ENCODE measurements at regions not wholly inside any gene's neighbourhood (a gene's known extent, or its start where the extent isn't known, plus 50 kb on each side); places are given as distances from the start of the nearest gene placed in this dataset.

DNA sequence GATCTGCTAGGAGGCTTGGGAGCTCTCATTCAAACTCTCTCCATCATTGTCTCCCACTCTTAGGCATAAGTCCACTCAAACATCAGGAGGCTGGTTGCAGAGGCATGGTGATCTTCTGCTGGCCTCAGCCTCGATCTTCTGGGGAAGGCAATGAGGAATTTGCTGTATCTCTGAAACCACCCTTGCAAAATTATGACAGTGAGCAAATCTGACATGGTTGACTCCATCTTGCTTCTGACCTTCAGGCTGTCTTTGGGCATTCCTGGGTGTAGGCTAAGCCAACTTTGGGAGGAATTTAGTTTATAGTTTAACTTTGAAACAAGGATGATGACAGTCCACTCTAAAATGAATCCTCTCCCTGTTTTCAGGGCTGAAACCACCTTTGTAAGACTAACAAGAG is 84.1 kb upstream of the ABCC4 start:
- no peaks in the 10 kb centered on the region for H3K36me3 ChIP-seq (ENCODE audit: control insufficient read depth in 2 of 2, extremely low read depth in 1 of 2, insufficient read depth in 1 of 2, low read length in 1 of 2)
- Mint-ChIP-seq H3K4me3 (no peak overlapping the region), H3K4me1 (peaks cover 0 to 4% (median 2%) of the 10 kb centered on the region in 3 donors), H3K9me3 (no peaks in the 10 kb centered on the region), H3K27me3 (peaks cover 11 to 13% of the 10 kb centered on the region in 2 donors), H3K36me3 (no peaks in the 10 kb centered on the region), H3K27ac (no peak overlapping the region)
- ChIA-PET POLR2A (no interaction called here), CTCF (no interaction called here)
- no peaks in the 10 kb centered on the region for H3K9me3 ChIP-seq
- DNase-seq (no peak), ATAC-seq (replicated peaks in 1 of 4) (no peak)
- no peaks in the 10 kb centered on the region for H3K27me3 ChIP-seq (replicated peaks in 1 of 2; ENCODE audit: control insufficient read depth in 2 of 2, extremely low read depth in 1 of 2, insufficient read depth in 2 of 2, low read length in 1 of 2)
- H3K27ac ChIP-seq (ENCODE audit: low read length), result no peak overlapping the region
- no CpG with 5 or more reads among the region's 1 CpG for WGBS (ENCODE audit: insufficient coverage)
- H3K4me1 ChIP-seq (ENCODE audit: control insufficient read depth in 1 of 2, extremely low read depth in 1 of 2, insufficient read depth in 2 of 2, low read length in 2 of 2), result peaks cover 0 to 6% of the 10 kb centered on the region in 2 experiments
- no peak overlapping the region for H3K4me3 ChIP-seq (ENCODE audit: control insufficient read depth in 1 of 2, extremely low read depth in 1 of 2, low read length in 1 of 2)

DNA sequence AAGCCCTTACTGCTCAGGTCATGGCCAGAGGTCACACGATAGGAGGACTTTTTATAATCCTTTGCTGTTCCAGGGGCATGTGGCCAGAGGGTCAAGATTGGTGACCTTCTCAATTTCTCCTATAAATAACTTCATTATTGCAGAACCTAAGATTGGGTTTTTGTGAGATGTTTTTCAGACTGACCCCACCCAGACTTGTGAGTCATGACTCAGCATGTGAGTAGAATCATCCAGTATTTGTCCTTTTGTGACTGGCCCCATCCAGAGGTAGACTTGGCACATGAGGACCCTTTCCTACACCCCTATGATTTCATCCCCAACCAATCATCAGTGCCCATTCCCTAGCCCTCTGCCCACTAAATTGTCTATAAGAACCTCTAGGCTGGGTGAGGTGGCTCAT is 84.5 kb upstream of the ABCC4 start:
- Mint-ChIP-seq H3K27me3 (peaks cover 16 to 18% of the 10 kb centered on the region in 2 donors), H3K27ac (no peak overlapping the region), H3K36me3 (no peaks in the 10 kb centered on the region), H3K4me1 (peaks cover 0 to under 1% (median 0%) of the 10 kb centered on the region in 3 donors), H3K9me3 (no peaks in the 10 kb centered on the region), H3K4me3 (no peak overlapping the region)
- no peaks in the 10 kb centered on the region for H3K27me3 ChIP-seq (replicated peaks in 1 of 2; ENCODE audit: control insufficient read depth in 2 of 2, extremely low read depth in 1 of 2, insufficient read depth in 2 of 2, low read length in 1 of 2)
- H3K4me3 ChIP-seq (ENCODE audit: control insufficient read depth in 1 of 2, extremely low read depth in 1 of 2, low read length in 1 of 2), result no peak overlapping the region
- POLR2A ChIA-PET, result no interaction called here
- H3K9me3 ChIP-seq, result no peaks in the 10 kb centered on the region
- no peak overlapping the region for H3K27ac ChIP-seq (ENCODE audit: low read length)
- peaks cover 0 to 2% of the 10 kb centered on the region in 2 experiments for H3K4me1 ChIP-seq (ENCODE audit: control insufficient read depth in 1 of 2, extremely low read depth in 1 of 2, insufficient read depth in 2 of 2, low read length in 2 of 2)
- no peaks in the 10 kb centered on the region for H3K36me3 ChIP-seq (ENCODE audit: control insufficient read depth in 2 of 2, extremely low read depth in 1 of 2, insufficient read depth in 1 of 2, low read length in 1 of 2)
- WGBS (ENCODE audit: insufficient coverage), result no CpG with 5 or more reads among the region's 1 CpG
- DNase-seq (no peak), ATAC-seq (replicated peaks in 1 of 4) (no peak)
- CTCF ChIA-PET, result no interaction called here

DNA sequence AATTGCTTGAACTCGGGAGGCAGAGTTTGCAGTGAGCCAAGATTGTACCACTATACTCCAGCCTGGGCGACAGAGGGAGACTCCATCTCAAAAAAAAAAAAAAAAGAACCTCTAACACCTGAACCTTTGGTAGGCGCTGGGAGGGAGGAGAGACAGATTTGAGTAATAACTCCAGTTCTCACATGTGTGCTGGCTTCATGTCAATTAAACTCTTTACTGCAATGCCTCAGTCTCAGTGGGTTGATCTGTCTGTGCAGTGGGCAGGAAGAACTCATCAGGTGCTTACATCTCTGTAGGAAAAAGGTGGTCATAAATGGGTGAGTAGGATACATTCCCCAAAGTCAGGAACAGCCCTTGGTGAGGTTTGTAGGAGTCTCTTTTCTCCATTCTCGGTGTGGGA is 85.1 kb upstream of the ABCC4 start:
- H3K9me3 ChIP-seq, result no peaks in the 10 kb centered on the region
- CTCF ChIA-PET, result no interaction called here
- DNase-seq, result no peak
- Mint-ChIP-seq H3K9me3 (no peaks in the 10 kb centered on the region), H3K27me3 (peaks cover 18 to 20% of the 10 kb centered on the region in 2 donors), H3K36me3 (no peaks in the 10 kb centered on the region), H3K4me3 (no peak overlapping the region), H3K4me1 (no peaks in the 10 kb centered on the region), H3K27ac (no peak overlapping the region)
- no peak overlapping the region for H3K4me3 ChIP-seq (ENCODE audit: control insufficient read depth in 1 of 2, extremely low read depth in 1 of 2, low read length in 1 of 2)
- no peak overlapping the region for H3K27ac ChIP-seq (ENCODE audit: low read length)
- no peaks in the 10 kb centered on the region for H3K36me3 ChIP-seq (ENCODE audit: control insufficient read depth in 2 of 2, extremely low read depth in 1 of 2, insufficient read depth in 1 of 2, low read length in 1 of 2)
- ATAC-seq (replicated peaks in 1 of 4), result no peak
- POLR2A ChIA-PET, result no interaction called here
- H3K4me1 ChIP-seq (ENCODE audit: control insufficient read depth in 1 of 2, extremely low read depth in 1 of 2, insufficient read depth in 2 of 2, low read length in 2 of 2), result no peaks in the 10 kb centered on the region
- H3K27me3 ChIP-seq (replicated peaks in 1 of 2; ENCODE audit: control insufficient read depth in 2 of 2, extremely low read depth in 1 of 2, insufficient read depth in 2 of 2, low read length in 1 of 2), result no peaks in the 10 kb centered on the region
- no CpG with 5 or more reads among the region's 4 CpGs for WGBS (ENCODE audit: insufficient coverage)

DNA sequence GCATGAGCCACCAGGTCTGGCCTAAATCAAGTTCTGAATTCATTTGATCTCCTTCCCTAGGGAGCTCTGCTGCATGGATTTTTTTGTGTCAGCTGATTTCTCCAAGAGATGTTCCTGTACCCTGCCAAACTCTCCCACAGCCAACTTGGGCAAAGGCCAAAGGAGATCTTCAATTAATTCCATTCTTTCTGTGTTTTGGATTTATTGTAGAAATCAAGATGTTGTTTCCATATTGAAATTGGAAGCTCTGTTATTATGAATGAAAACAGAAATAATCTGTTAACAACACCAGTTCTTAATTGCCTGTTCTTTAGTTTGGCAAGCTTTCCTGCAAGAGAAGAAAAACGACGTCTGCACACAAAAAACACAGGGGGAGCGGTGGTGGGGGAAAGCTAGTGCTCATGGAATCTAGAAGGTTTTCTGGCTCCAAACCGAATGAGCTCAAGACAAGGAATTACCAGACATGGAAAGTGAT is 86.5 kb upstream of the ABCC4 start:
- ChIA-PET CTCF (interaction anchor here in 1 of 2 donors (1.0 to 2.7 kb wide), 3 partner anchors 17 to 199 kb away, joined by 3 to 7 read pairs (median 7); no protein-coding TSS in a partner anchor), POLR2A (interaction anchor here in 1 of 2 donors (0.6 kb wide), 1 partner anchor 411 kb away, joined by 4 read pairs; no protein-coding TSS in a partner anchor)
- H3K4me3 Mint-ChIP-seq, result no peak overlapping the region
- no peak overlapping the region for H3K4me3 ChIP-seq (ENCODE audit: control insufficient read depth in 1 of 2, extremely low read depth in 1 of 2, low read length in 1 of 2)
- no peaks in the 10 kb centered on the region for H3K4me1 Mint-ChIP-seq
- H3K27me3 ChIP-seq (replicated peaks in 1 of 2; ENCODE audit: control insufficient read depth in 2 of 2, extremely low read depth in 1 of 2, insufficient read depth in 2 of 2, low read length in 1 of 2), result no peaks in the 10 kb centered on the region
- H3K27ac ChIP-seq (ENCODE audit: low read length), result no peak overlapping the region
- DNase-seq, result no peak
- H3K9me3 Mint-ChIP-seq, result no peaks in the 10 kb centered on the region
- ATAC-seq (replicated peaks in 1 of 4), result no peak
- H3K27me3 Mint-ChIP-seq, result peaks cover 24% of the 10 kb centered on the region in 2 donors
- no peaks in the 10 kb centered on the region for H3K36me3 ChIP-seq (ENCODE audit: control insufficient read depth in 2 of 2, extremely low read depth in 1 of 2, insufficient read depth in 1 of 2, low read length in 1 of 2)
- H3K4me1 ChIP-seq (ENCODE audit: control insufficient read depth in 1 of 2, extremely low read depth in 1 of 2, insufficient read depth in 2 of 2, low read length in 2 of 2), result no peaks in the 10 kb centered on the region
- H3K27ac Mint-ChIP-seq, result no peak overlapping the region
- WGBS (ENCODE audit: insufficient coverage), result no CpG with 5 or more reads among the region's 4 CpGs
- H3K36me3 Mint-ChIP-seq, result no peaks in the 10 kb centered on the region
- H3K9me3 ChIP-seq, result no peaks in the 10 kb centered on the region

DNA sequence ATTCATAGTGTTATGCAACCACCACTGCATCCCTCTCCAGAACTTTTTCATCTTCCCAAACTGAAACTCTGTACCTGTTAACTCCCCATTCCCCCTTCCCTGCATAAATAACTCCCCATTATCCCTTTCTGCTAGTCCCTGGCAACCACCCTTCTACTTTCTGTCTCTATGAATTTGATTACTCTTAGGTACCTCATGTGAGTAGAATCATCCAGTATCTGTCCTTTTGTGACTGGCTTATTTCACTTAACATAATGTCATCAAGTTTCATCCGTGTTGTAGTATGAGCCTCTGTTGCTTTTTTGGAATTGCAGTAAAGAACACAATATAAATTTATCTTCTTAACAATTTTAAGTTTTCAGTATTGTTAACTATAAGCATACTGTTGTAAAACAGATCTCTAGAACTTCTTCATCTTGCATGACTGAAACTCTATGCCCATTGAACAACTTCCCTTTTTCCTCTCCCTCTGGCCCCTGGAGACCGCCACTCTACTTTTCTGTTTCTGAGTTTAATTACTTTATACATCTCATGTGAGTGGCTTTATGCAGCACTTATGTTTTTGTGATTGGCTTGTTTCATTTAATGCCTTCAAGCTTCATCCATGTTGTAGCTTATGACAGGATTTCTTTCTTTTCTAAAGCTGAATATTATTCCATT is 87.3 kb upstream of the ABCC4 start:
- no peaks in the 10 kb centered on the region for H3K9me3 Mint-ChIP-seq
- DNase-seq (no peak), ATAC-seq (replicated peaks in 1 of 4) (no peak)
- H3K27me3 Mint-ChIP-seq, result peaks cover 24 to 26% of the 10 kb centered on the region in 2 donors
- H3K4me3 Mint-ChIP-seq, result no peak overlapping the region
- H3K36me3 ChIP-seq (ENCODE audit: control insufficient read depth in 2 of 2, extremely low read depth in 1 of 2, insufficient read depth in 1 of 2, low read length in 1 of 2), result no peaks in the 10 kb centered on the region
- no peaks in the 10 kb centered on the region for H3K4me1 Mint-ChIP-seq
- H3K27me3 ChIP-seq (replicated peaks in 1 of 2; ENCODE audit: control insufficient read depth in 2 of 2, extremely low read depth in 1 of 2, insufficient read depth in 2 of 2, low read length in 1 of 2), result no peaks in the 10 kb centered on the region
- no peak overlapping the region for H3K4me3 ChIP-seq (ENCODE audit: control insufficient read depth in 1 of 2, extremely low read depth in 1 of 2, low read length in 1 of 2)
- WGBS (ENCODE audit: insufficient coverage), result no CpG with 5 or more reads among the region's 2 CpGs
- no peaks in the 10 kb centered on the region for H3K9me3 ChIP-seq
- H3K36me3 Mint-ChIP-seq, result no peaks in the 10 kb centered on the region
- H3K4me1 ChIP-seq (ENCODE audit: control insufficient read depth in 1 of 2, extremely low read depth in 1 of 2, insufficient read depth in 2 of 2, low read length in 2 of 2), result no peaks in the 10 kb centered on the region
- H3K27ac ChIP-seq (ENCODE audit: low read length), result no peak overlapping the region
- no peak overlapping the region for H3K27ac Mint-ChIP-seq
- ChIA-PET POLR2A (interaction anchor here in 1 of 2 donors (0.6 kb wide), 2 partner anchors 30 to 237 kb away, joined by 4 to 6 read pairs; no protein-coding TSS in a partner anchor), CTCF (interaction anchor here (0.7 to 2.7 kb wide), 4 partner anchors 12 to 199 kb away, joined by 3 to 7 read pairs (median 6); no protein-coding TSS in a partner anchor)

- Mint-ChIP-seq H3K4me1 (no peaks in the 10 kb centered on the region), H3K27me3 (peaks cover 24 to 26% of the 10 kb centered on the region in 2 donors), H3K9me3 (no peaks in the 10 kb centered on the region), H3K4me3 (no peak overlapping the region), H3K27ac (no peak overlapping the region), H3K36me3 (no peaks in the 10 kb centered on the region)
- ChIA-PET POLR2A (no interaction called here), CTCF (no interaction called here)
- Histone ChIP-seq H3K4me3 (ENCODE audit: control insufficient read depth in 1 of 2, extremely low read depth in 1 of 2, low read length in 1 of 2) (no peak overlapping the region), H3K36me3 (ENCODE audit: control insufficient read depth in 2 of 2, extremely low read depth in 1 of 2, insufficient read depth in 1 of 2, low read length in 1 of 2) (no peaks in the 10 kb centered on the region), H3K9me3 (no peaks in the 10 kb centered on the region), H3K27me3 (replicated peaks in 1 of 2; ENCODE audit: control insufficient read depth in 2 of 2, extremely low read depth in 1 of 2, insufficient read depth in 2 of 2, low read length in 1 of 2) (peaks cover 0 to 2% of the 10 kb centered on the region in 2 experiments), H3K4me1 (ENCODE audit: control insufficient read depth in 1 of 2, extremely low read depth in 1 of 2, insufficient read depth in 2 of 2, low read length in 2 of 2) (no peaks in the 10 kb centered on the region), H3K27ac (ENCODE audit: low read length) (no peak overlapping the region)
- WGBS (ENCODE audit: insufficient coverage), result 85% methylated on average over 2 of the region's 2 CpGs
- no peak for ATAC-seq (replicated peaks in 1 of 4)
- no peak for DNase-seq
Observed at GRCh38 chr13:95391362-95391761, 90.1 kb upstream of the ABCC4 start.
